ENCODE measurements at regions not wholly inside any gene's neighbourhood (a gene's known extent, or its start where the extent isn't known, plus 50 kb on each side); places are given as distances from the start of the nearest gene placed in this dataset.

DNA sequence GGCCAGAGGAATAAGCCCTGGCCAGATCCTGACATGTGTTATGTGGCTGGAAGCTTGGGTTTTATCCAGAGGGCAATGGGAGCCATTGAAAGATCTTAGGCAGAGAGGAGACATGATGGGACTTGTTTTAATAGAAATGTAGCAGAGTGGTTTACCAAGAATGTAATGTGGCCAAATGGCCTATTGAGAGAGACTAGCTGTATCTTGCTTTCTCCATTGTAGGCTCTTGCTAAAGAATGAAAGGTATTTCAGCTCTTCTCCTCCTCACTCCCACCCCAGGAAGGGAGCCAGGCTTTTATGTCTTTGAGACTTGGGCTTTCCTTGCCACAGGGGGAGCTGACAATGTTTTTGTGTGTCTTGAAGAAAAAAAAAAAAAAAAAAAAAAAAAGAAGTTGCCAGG lies 82.3 kb downstream of the TRIM29 start:
- H3K4me3 ChIP-seq (replicated peaks; ENCODE audit: low read depth, low read length) = no peak overlapping the region
- TF ChIP-seq, protein P1, sequence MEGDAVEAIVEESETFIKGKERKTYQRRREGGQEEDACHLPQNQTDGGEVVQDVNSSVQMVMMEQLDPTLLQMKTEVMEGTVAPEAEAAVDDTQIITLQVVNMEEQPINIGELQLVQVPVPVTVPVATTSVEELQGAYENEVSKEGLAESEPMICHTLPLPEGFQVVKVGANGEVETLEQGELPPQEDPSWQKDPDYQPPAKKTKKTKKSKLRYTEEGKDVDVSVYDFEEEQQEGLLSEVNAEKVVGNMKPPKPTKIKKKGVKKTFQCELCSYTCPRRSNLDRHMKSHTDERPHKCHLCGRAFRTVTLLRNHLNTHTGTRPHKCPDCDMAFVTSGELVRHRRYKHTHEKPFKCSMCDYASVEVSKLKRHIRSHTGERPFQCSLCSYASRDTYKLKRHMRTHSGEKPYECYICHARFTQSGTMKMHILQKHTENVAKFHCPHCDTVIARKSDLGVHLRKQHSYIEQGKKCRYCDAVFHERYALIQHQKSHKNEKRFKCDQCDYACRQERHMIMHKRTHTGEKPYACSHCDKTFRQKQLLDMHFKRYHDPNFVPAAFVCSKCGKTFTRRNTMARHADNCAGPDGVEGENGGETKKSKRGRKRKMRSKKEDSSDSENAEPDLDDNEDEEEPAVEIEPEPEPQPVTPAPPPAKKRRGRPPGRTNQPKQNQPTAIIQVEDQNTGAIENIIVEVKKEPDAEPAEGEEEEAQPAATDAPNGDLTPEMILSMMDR (IDR thresholded peaks at IDR 0.05; ENCODE audit: low read depth, low read length, missing control alignments) = no peak
- DNase-seq (ENCODE audit: extremely low read depth, low read depth) = no peak

DNA sequence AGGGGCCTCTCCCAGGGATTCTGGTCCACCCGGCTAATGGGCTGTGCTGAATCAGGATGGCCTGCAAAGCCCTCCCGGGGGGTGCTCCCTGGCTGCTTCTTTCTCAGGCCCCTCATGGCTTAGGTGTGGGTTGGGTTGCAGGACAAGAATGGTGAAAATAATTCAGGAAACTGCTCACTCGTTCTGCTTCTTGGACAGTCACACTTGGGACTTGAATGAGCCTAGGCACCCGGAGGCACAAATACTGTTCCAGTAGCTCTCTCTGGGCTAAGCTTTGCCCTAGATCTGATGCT lies 83.2 kb downstream of the TRIM29 start:
- H3K4me3 ChIP-seq (replicated peaks; ENCODE audit: low read depth, low read length) = no peak overlapping the region
- TF ChIP-seq, protein P1 (IDR thresholded peaks at IDR 0.05; ENCODE audit: low read depth, low read length, missing control alignments) = no peak
- no peak for DNase-seq (ENCODE audit: extremely low read depth, low read depth)

DNA sequence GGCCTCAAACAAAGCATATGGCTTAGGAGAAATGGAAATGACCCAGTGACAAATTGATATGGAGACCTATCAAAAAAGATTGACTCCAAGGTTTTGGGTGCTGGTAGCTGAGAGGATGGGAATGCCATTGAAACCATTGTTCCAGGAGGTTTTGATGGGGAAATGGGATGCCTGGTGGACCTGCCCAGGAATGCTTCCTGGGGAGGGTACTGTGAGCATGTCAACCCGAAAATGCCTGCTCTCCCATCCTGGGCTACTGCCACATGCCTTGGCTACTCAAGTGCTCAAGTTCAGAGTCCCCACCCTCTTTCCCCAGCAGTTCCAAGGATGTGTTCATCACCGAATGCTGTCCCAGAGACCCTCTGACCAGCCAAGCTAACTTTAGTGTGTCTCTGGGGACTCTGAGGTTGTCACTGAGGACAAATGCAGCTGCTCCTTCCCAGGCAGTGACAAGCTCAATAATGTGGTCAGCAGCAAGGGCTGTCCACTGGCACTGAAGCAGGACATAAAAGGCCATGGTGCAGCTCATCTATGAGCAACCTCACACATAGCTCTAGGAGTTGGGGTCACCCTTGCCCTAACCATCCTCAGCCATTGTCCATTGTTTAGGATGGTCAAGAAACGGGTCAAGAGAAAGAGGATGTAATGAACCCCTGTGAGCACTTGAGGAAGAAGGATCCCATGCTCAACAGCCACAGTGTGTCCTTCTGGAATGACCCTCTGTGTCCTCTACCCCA lies 83.7 kb downstream of the TRIM29 start:
- H3K4me3 ChIP-seq (replicated peaks; ENCODE audit: low read depth, low read length) = no peak overlapping the region
- TF ChIP-seq, protein P1 (IDR thresholded peaks at IDR 0.05; ENCODE audit: low read depth, low read length, missing control alignments) = no peak

DNA sequence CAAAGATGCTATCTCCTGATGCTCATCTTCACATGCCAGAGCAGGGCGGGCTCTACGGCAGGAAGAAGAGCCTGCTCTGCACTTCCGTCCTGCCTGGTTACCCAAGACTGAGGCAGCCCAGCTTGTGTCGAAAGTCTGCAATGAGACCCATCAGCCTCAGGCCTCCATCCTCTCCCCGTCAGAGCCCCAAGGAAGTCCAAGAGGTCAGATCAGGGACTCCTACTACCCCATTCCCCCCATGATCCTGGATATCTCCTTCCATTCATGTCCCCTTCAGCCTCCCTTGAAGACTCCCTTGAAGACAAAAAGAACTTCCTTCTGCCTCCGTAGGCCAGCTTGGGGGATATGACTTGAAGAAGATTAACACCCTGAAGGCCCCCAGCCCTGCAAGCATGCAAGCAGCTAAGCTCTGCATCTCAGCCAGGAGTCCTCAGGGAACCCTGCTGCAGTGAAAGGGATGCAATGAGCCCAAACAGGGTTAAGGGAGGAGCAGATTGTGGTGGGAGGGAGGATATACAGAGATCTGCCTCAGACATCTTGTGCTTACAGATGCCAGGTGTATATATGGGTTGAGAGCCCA lies 85.6 kb downstream of the TRIM29 start:
- DNase-seq (ENCODE audit: extremely low read depth, low read depth) = no peak
- TF ChIP-seq, protein P1 (IDR thresholded peaks at IDR 0.05; ENCODE audit: low read depth, low read length, missing control alignments) = no peak

More for the DNA sequence above, 83.7 kb downstream of the TRIM29 start:
- DNase-seq (ENCODE audit: extremely low read depth, low read depth) = no peak

DNA sequence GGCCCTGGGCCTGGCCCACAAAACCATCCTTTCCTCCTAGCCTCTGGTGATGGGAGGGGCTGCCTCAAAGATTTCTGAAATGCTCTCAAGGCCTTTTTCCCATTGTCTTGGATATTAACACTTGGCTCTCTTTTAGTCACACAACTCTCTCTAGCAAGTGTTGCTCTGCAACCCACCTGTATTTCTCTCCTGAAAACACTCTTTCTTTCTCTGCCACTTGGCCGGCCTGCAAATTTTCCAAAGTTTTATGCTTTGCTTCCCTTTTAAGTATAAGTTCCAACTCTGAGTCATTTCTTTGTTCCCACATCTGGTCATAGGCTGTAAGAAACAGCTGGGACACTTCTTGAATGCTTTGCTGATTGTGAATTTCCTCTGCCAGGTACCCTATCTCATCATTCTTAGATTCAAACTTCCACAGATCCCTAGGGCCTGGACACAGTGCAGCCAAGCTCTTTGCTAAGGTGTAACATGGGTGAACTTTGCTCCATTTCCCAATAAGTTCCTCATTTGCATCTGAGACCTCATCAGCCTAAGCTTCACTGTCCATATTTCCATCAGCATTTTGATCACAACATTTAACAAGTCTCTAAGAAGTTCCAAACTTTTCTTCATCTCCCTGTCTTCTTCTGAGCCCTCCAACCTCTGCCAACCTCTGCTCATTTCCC lies 93.8 kb downstream of the TRIM29 start:
- TF ChIP-seq, protein P1 (IDR thresholded peaks at IDR 0.05; ENCODE audit: low read depth, low read length, missing control alignments) = no peak

More for the DNA sequence above, 85.6 kb downstream of the TRIM29 start:
- H3K4me3 ChIP-seq (replicated peaks; ENCODE audit: low read depth, low read length) = no peak overlapping the region

DNA sequence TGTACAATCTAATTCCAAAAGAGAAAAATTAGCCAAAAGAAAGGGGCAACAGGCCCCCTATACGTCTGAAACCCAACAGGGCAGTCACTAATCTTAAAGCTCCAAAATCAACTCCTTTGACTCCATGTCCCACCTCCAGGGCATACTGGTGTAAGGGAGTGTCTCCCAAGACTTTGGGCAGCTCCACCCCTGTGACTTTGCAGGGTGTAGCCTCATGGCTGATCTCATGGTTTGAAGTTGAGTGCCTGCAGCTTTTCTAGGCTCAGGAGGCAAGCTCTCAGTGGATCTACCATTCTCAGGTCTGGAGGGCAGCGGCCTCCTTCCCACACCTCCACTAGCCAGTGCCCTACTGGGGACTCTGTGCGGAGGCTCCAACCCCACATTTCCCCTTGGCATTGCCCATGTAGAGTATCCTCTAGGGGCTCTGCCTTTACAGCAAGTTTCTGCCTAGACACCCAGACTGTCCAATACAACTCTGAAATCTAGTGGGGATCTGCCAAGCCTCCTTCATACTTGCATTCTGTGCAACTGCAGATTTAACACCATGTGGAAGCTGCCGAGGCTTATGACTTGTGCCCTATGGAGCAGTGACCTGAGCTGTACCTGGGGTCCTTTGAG lies 94.5 kb downstream of the TRIM29 start:
- no peak for DNase-seq (ENCODE audit: extremely low read depth, low read depth)
- H3K4me3 ChIP-seq (replicated peaks; ENCODE audit: low read depth, low read length) = no peak overlapping the region
- TF ChIP-seq, protein P1 (IDR thresholded peaks at IDR 0.05; ENCODE audit: low read depth, low read length, missing control alignments) = no peak

More for the DNA sequence above, 93.8 kb downstream of the TRIM29 start:
- DNase-seq (ENCODE audit: extremely low read depth, low read depth) = no peak
- no peak overlapping the region for H3K4me3 ChIP-seq (replicated peaks; ENCODE audit: low read depth, low read length)

Data from HFF-Myc (cell line).